Esophagus squamous epithelium (tissue), 4 donors: ENCODE measurements at regions not wholly inside any gene's neighbourhood (a gene's known extent, or its start where the extent isn't known, plus 50 kb on each side); places are given as distances from the start of the nearest gene placed in this dataset.

Source experiments
- POLR2A ChIP-seq, 4 donors: fragments of 450-650 bp; IDR thresholded peaks; one replicate each; pipeline ENCODE4 v1.6.1; 2017; ENCODE audit warnings: antibody characterized with exemption in 4 of 4, mild to moderate bottlenecking in 4 of 4, moderate library complexity in 3 of 4
- TF ChIP-seq, protein P1 (sequence below), 6 experiments: fragments of 450-650 bp in 4 of 6; fragments of 200-600 bp in 2 of 6; sonication (generic) in 2 of 6; IDR thresholded peaks; one replicate each; pipeline ENCODE4 v1.5.1; 2016 to 2019; ENCODE audit warnings: antibody characterized with exemption in 6 of 6, mild to moderate bottlenecking in 4 of 6, moderate library complexity in 4 of 6

DNA sequence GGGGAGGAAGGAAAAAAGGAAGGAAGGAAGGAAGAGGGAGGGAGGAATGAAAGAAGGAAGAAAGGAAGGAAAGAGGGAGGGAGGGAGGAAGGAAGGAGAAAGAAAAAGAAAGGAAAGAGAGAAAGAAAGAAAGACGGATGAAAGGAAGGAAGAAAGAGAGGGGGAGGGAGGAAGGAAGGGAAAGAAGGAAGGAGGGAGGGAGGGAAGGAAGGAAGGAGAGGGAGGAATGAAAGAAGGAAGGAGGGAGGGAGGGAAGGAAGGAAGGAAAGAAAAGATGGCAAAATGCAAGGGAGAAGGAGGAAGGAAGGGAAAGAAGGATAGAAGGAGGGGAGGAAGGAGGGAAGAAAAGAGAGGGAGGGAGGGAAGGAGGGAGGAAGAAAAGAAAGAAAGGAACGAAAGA lies 257.3 kb upstream of the C16orf82 start:
- TF ChIP-seq POLR2A (IDR thresholded peaks at IDR 0.05) = no peak
- TF ChIP-seq, protein P1, sequence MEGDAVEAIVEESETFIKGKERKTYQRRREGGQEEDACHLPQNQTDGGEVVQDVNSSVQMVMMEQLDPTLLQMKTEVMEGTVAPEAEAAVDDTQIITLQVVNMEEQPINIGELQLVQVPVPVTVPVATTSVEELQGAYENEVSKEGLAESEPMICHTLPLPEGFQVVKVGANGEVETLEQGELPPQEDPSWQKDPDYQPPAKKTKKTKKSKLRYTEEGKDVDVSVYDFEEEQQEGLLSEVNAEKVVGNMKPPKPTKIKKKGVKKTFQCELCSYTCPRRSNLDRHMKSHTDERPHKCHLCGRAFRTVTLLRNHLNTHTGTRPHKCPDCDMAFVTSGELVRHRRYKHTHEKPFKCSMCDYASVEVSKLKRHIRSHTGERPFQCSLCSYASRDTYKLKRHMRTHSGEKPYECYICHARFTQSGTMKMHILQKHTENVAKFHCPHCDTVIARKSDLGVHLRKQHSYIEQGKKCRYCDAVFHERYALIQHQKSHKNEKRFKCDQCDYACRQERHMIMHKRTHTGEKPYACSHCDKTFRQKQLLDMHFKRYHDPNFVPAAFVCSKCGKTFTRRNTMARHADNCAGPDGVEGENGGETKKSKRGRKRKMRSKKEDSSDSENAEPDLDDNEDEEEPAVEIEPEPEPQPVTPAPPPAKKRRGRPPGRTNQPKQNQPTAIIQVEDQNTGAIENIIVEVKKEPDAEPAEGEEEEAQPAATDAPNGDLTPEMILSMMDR (IDR thresholded peaks at IDR 0.05) = no peak
